Stimulated activated naive CD8-positive, alpha-beta T cell treated with anti-CD3 and anti-CD28 coated beads, Interleukin-15, amount 100 ng/mL, for 72 hours (primary cell): ENCODE measurements at regions not wholly inside any gene's neighbourhood (a gene's known extent, or its start where the extent isn't known, plus 50 kb on each side); places are given as distances from the start of the nearest gene placed in this dataset.
"Not testable (repeated sequence)": the region's sequence is repeated elsewhere in the genome, so short reads cannot be mapped to it uniquely, and the experiment has no call there.

Source experiments
- ATAC-seq: fragments of 150-1000 bp; cut with Tn5 transposase; 2 replicates; pipeline ENCODE4 v1.10.0; 2021; ENCODE audit warnings: mild to moderate bottlenecking, moderate library complexity
- DNase-seq, 2 donors: peaks; one replicate each; pipeline ENCODE4 v3.0.0; 2021 to 2022
- H3K27ac Mint-ChIP-seq, 2 donors: one replicate each; pipeline ENCODE4 v1.8.0; 2022; ENCODE audit warnings: mild to moderate bottlenecking in 2 of 2, mixed read lengths in 2 of 2, moderate library complexity in 2 of 2
- H3K27me3 Mint-ChIP-seq: one replicate; pipeline ENCODE4 v1.8.0; 2022; ENCODE audit warnings: mixed read lengths
- H3K4me1 Mint-ChIP-seq: one replicate; pipeline ENCODE4 v1.8.0; 2022; ENCODE audit warnings: mild to moderate bottlenecking, mixed read lengths
- H3K4me3 Mint-ChIP-seq, 2 donors: one replicate each; pipeline ENCODE4 v1.8.0; 2022; ENCODE audit warnings: mild to moderate bottlenecking in 2 of 2, mixed read lengths in 2 of 2, moderate library complexity in 1 of 2
- H3K9me3 Mint-ChIP-seq, 2 donors: one replicate each; pipeline ENCODE4 v1.8.0; 2022; ENCODE audit warnings: mixed read lengths in 2 of 2

GRCh38 chr2:118752762-118753429 is 94.6 kb downstream of the EN1 start:
- H3K27me3 Mint-ChIP-seq: peaks cover 37% of the 10 kb centered on the region
- ATAC-seq: no peak

GRCh38 chr2:118750959-118751565 is 96.4 kb downstream of the EN1 start:
- DNase-seq: no peak
- Mint-ChIP-seq H3K9me3 (peaks cover 5 to 12% of the 10 kb centered on the region in 2 donors), H3K4me1 (no peaks in the 10 kb centered on the region)

More at GRCh38 chr2:118752762-118753429, 94.6 kb downstream of the EN1 start:
- no peak for DNase-seq
- H3K4me3 Mint-ChIP-seq: no peak overlapping the region
- peaks cover 0 to 5% of the 10 kb centered on the region in 2 donors for H3K9me3 Mint-ChIP-seq
- H3K4me1 Mint-ChIP-seq: no peaks in the 10 kb centered on the region
- H3K27ac Mint-ChIP-seq: peak overlapping the region in 1 of 2 donors; percentile 5

DNA sequence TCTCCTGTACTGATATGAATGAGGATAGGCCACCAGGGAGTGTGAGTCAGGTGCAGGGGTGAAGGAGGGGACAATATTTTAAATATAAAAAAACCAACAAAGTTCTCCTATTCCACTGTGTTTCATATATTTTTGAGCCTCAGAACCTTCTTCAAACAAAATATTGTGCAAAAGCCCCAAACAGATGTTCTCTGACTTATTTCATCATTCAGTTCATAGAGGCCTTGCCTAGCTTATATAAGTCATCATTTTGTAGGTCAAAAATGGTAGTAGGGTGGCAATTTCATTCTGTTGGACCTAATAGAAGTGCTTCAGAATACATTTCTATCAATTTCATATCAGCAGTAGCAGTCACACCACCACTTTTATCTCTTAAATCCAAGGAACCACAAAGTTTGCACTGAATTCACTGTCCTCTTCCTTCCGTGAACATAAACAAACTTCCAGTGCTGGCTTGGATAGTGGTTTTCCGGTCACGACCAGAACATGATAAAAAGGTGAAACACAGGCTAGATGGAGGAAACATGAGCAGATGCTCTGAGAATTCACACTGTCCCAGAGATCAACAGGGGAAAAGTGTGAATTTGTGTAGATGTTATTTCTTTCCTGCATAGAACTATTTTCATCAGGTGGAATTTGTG is 99.1 kb downstream of the EN1 start:
- ATAC-seq (no peak), DNase-seq (no peak)
- H3K27ac Mint-ChIP-seq: no peak overlapping the region
- no peak overlapping the region for H3K4me3 Mint-ChIP-seq
- peaks cover 26% of the 10 kb centered on the region for H3K27me3 Mint-ChIP-seq
- no peaks in the 10 kb centered on the region for H3K4me1 Mint-ChIP-seq
- H3K9me3 Mint-ChIP-seq: peaks cover 26 to 27% of the 10 kb centered on the region in 2 donors

More at GRCh38 chr2:118750959-118751565, 96.4 kb downstream of the EN1 start:
- Mint-ChIP-seq H3K4me3 (no peak overlapping the region), H3K27ac (no peak overlapping the region), H3K27me3 (peaks cover 28% of the 10 kb centered on the region)
- no peak for ATAC-seq

GRCh38 chr2:118747637-118748036 is 99.8 kb downstream of the EN1 start:
- no peak for ATAC-seq
- Mint-ChIP-seq H3K27ac (no peak overlapping the region), H3K4me3 (no peak overlapping the region), H3K9me3 (peaks cover 26 to 27% of the 10 kb centered on the region in 2 donors), H3K4me1 (no peaks in the 10 kb centered on the region), H3K27me3 (peaks cover 19% of the 10 kb centered on the region)
- DNase-seq: no peak

- no peak for ATAC-seq
These were observed 100.4 kb downstream of the EN1 start for GRCh38 chr2:118747066-118747465.

DNA sequence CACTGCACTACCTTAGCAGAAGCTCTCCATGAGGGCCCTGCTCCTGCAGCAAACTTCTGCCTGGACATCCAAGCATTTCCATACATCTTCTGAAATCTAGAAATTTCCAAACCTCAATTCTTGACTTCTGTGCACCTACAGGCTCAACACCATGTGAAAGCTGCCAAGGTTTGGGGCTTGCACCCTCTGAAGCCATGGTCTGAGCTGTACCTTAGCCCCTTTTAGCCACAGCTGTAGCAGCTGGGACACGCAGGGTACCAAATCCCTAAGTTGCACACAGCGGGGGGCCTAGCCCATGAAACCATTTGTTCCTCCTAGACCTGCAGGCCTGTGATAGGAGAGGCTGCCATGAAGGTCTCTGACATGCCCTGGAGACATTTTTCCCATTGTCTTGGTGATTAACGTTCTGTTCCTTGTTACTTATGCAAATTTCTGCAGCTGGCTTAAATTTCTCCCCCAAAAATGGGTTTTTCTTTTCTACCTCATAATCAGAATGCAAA is 102.7 kb downstream of the EN1 start:
- Mint-ChIP-seq H3K9me3 (peaks cover 22 to 26% of the 10 kb centered on the region in 2 donors), H3K27me3 (peaks cover 20% of the 10 kb centered on the region)
- H3K27ac Mint-ChIP-seq, H3K4me3 Mint-ChIP-seq, DNase-seq, ATAC-seq, H3K4me1 Mint-ChIP-seq: not testable (repeated sequence)

More at GRCh38 chr2:118747066-118747465, 100.4 kb downstream of the EN1 start:
- Mint-ChIP-seq H3K27me3 (peaks cover 13% of the 10 kb centered on the region), H3K4me3 (no peak overlapping the region), H3K27ac (no peak overlapping the region), H3K9me3 (peaks cover 26 to 27% of the 10 kb centered on the region in 2 donors), H3K4me1 (no peaks in the 10 kb centered on the region)
- DNase-seq: no peak

DNA sequence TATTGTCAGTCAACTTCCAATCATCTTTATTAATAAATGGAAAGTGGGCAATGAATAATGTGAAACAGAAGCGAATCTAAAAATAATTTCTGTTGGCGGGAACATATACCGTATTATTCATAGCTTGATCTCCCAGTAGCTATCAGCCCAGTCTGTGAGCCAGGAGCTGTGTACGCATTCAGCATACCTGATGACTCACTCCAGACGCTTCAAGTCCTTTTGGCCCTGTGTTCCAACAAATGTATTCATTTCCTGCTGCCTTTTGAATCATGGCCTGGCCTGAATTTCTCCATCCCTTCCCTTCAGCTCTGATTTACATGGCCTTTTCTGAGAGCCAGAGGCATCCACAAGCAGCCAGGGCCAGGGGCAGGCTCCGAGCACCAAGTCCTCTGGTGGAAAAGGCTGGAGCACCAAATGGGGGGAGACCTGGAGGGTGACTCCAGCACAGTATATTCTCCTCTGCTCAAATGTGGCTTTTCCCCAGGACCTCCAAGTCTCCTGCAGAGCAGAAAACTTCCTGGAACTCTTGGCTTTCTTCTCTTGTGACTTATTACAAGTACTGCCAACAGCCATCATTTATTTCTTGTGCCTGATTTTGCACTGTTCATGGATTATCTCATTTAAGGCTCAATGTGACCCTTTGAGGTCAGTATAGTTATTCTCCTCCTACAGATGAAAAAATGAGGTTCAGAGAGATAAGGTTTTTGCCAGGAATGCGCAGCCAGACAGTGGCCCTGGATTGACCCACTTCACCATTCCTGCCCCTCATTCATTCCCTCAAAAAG is 108.7 kb downstream of the EN1 start:
- no peak for ATAC-seq
- Mint-ChIP-seq H3K9me3 (peaks cover 0 to 3% of the 10 kb centered on the region in 2 donors), H3K4me3 (no peak overlapping the region), H3K4me1 (no peaks in the 10 kb centered on the region), H3K27me3 (peaks cover 30% of the 10 kb centered on the region), H3K27ac (no peak overlapping the region)
- DNase-seq: no peak

GRCh38 chr2:118738106-118738505 is 109.3 kb downstream of the EN1 start:
- no peak for DNase-seq
- H3K4me1 Mint-ChIP-seq: no peaks in the 10 kb centered on the region
- H3K4me3 Mint-ChIP-seq: no peak overlapping the region

GRCh38 chr2:118737684-118738083 is 109.8 kb downstream of the EN1 start:
- peaks cover 30% of the 10 kb centered on the region for H3K27me3 Mint-ChIP-seq
- no peak overlapping the region for H3K4me3 Mint-ChIP-seq
- ATAC-seq (no peak), DNase-seq (no peak)
- H3K9me3 Mint-ChIP-seq: no peaks in the 10 kb centered on the region
- no peaks in the 10 kb centered on the region for H3K4me1 Mint-ChIP-seq
- no peak overlapping the region for H3K27ac Mint-ChIP-seq

More at GRCh38 chr2:118738106-118738505, 109.3 kb downstream of the EN1 start:
- peaks cover 30% of the 10 kb centered on the region for H3K27me3 Mint-ChIP-seq
- H3K27ac Mint-ChIP-seq: no peak overlapping the region
- no peaks in the 10 kb centered on the region for H3K9me3 Mint-ChIP-seq
- no peak for ATAC-seq

GRCh38 chr2:118732432-118732831 is 115.0 kb downstream of the EN1 start:
- DNase-seq: no peak
- Mint-ChIP-seq H3K4me1 (no peaks in the 10 kb centered on the region), H3K9me3 (peaks cover 6 to 19% of the 10 kb centered on the region in 2 donors), H3K4me3 (no peak overlapping the region), H3K27me3 (peaks cover 26% of the 10 kb centered on the region), H3K27ac (no peak overlapping the region)
- no peak for ATAC-seq

GRCh38 chr2:118731413-118731812 is 116.0 kb downstream of the EN1 start:
- Mint-ChIP-seq H3K27me3 (peaks cover 29% of the 10 kb centered on the region), H3K9me3 (peaks cover 11 to 23% of the 10 kb centered on the region in 2 donors), H3K27ac (no peak overlapping the region), H3K4me3 (no peak overlapping the region), H3K4me1 (no peaks in the 10 kb centered on the region)
- no peak for ATAC-seq
- DNase-seq: no peak

GRCh38 chr2:118730405-118730804 is 117.0 kb downstream of the EN1 start:
- Mint-ChIP-seq H3K4me1 (no peaks in the 10 kb centered on the region), H3K27me3 (peaks cover 33% of the 10 kb centered on the region), H3K27ac (peak overlapping the region in 1 of 2 donors; percentile 90), H3K4me3 (no peak overlapping the region), H3K9me3 (peaks cover 11 to 23% of the 10 kb centered on the region in 2 donors)
- ATAC-seq: no peak
- DNase-seq: no peak

GRCh38 chr2:118729760-118730159 is 117.7 kb downstream of the EN1 start:
- no peak overlapping the region for H3K27ac Mint-ChIP-seq
- peaks cover 36% of the 10 kb centered on the region for H3K27me3 Mint-ChIP-seq
- ATAC-seq (no peak), DNase-seq (no peak)
- no peak overlapping the region for H3K4me3 Mint-ChIP-seq
- H3K4me1 Mint-ChIP-seq: no peaks in the 10 kb centered on the region
- H3K9me3 Mint-ChIP-seq: peaks cover 11 to 23% of the 10 kb centered on the region in 2 donors

- Mint-ChIP-seq H3K4me1 (no peaks in the 10 kb centered on the region), H3K27ac (no peak overlapping the region), H3K27me3 (peaks cover 36% of the 10 kb centered on the region), H3K9me3 (peaks cover 11 to 23% of the 10 kb centered on the region in 2 donors), H3K4me3 (no peak overlapping the region)
- DNase-seq: no peak
- ATAC-seq: no peak
These were observed 118.5 kb downstream of the EN1 start for GRCh38 chr2:118728984-118729383.

GRCh38 chr2:118726821-118727220 is 120.6 kb downstream of the EN1 start:
- H3K9me3 Mint-ChIP-seq: peaks cover 11 to 19% of the 10 kb centered on the region in 2 donors
- DNase-seq: no peak
- no peak overlapping the region for H3K27ac Mint-ChIP-seq

More at GRCh38 chr2:118726821-118727220, 120.6 kb downstream of the EN1 start:
- Mint-ChIP-seq H3K4me1 (peaks cover 4% of the 10 kb centered on the region), H3K27me3 (peaks cover 33% of the 10 kb centered on the region), H3K4me3 (no peak overlapping the region)
- ATAC-seq: no peak
